ENCODE measurements at regions not wholly inside any gene's neighbourhood (a gene's known extent, or its start where the extent isn't known, plus 50 kb on each side); places are given as distances from the start of the nearest gene placed in this dataset.

GRCh38 chr20:1820138-1821079, 74.8 kb upstream of the SIRPA start:
- Histone ChIP-seq H3K27me3 (replicated peaks; ENCODE audit: insufficient read depth) (no peaks in the 10 kb centered on the region), H3K4me1 (replicated peaks) (no peaks in the 10 kb centered on the region), H3K9me3 (no peaks in the 10 kb centered on the region), H3K4me3 (no peak overlapping the region), H3K36me3 (no peaks in the 10 kb centered on the region), H3K27ac (no peak overlapping the region)
- no peak for TF ChIP-seq CTCF (IDR thresholded peaks at IDR 0.05)
- no peak for TF ChIP-seq POLR2A (IDR thresholded peaks at IDR 0.05)
- no peak for TF ChIP-seq POLR2AphosphoS5 (IDR thresholded peaks at IDR 0.05)
- no peak for DNase-seq (ENCODE audit: low spot score)
- intact Hi-C loops (cut with DNase I) = no loop called here
- 86% methylated on average over 8 of the region's 8 CpGs for WGBS

- no peaks in the 10 kb centered on the region for H3K27me3 ChIP-seq (replicated peaks; ENCODE audit: insufficient read depth)
- WGBS = 68% methylated on average over 14 of the region's 14 CpGs
- H3K36me3 ChIP-seq = no peaks in the 10 kb centered on the region
- no peaks in the 10 kb centered on the region for H3K4me1 ChIP-seq (replicated peaks)
- no peak overlapping the region for H3K4me3 ChIP-seq
- TF ChIP-seq CTCF (IDR thresholded peaks at IDR 0.05) = no peak
- TF ChIP-seq POLR2AphosphoS5 (IDR thresholded peaks at IDR 0.05) = peak; percentile 35
- no peaks in the 10 kb centered on the region for H3K9me3 ChIP-seq
- DNase-seq (ENCODE audit: low spot score) = peak; percentile 53
- intact Hi-C loops (cut with DNase I) = no loop called here
- H3K27ac ChIP-seq = no peak overlapping the region
Measured at GRCh38 chr20:1819311-1820137, 75.7 kb upstream of the SIRPA start.

- H3K9me3 ChIP-seq = no peaks in the 10 kb centered on the region
- TF ChIP-seq CTCF (IDR thresholded peaks at IDR 0.05) (no peak), POLR2A (IDR thresholded peaks at IDR 0.05) (no peak), POLR2AphosphoS5 (IDR thresholded peaks at IDR 0.05) (no peak)
- H3K4me1 ChIP-seq (replicated peaks) = no peaks in the 10 kb centered on the region
- no peak for DNase-seq (ENCODE audit: low spot score)
- H3K27ac ChIP-seq = no peak overlapping the region
- intact Hi-C loops (cut with DNase I) = no loop called here
- no peak overlapping the region for H3K4me3 ChIP-seq
- H3K36me3 ChIP-seq = no peaks in the 10 kb centered on the region
- H3K27me3 ChIP-seq (replicated peaks; ENCODE audit: insufficient read depth) = no peaks in the 10 kb centered on the region
- WGBS = 70% methylated on average over 6 of the region's 6 CpGs
Measured at GRCh38 chr20:1818895-1819294, 76.3 kb upstream of the SIRPA start.

GRCh38 chr20:1818247-1818840, 76.9 kb upstream of the SIRPA start:
- H3K4me1 ChIP-seq (replicated peaks) = no peaks in the 10 kb centered on the region
- H3K27ac ChIP-seq = no peak overlapping the region
- 84% methylated on average over 1 of the region's 1 CpG for WGBS
- H3K27me3 ChIP-seq (replicated peaks; ENCODE audit: insufficient read depth) = no peaks in the 10 kb centered on the region
- no peak overlapping the region for H3K4me3 ChIP-seq
- no peak for DNase-seq (ENCODE audit: low spot score)
- TF ChIP-seq POLR2AphosphoS5 (IDR thresholded peaks at IDR 0.05) (no peak), CTCF (IDR thresholded peaks at IDR 0.05) (no peak), POLR2A (IDR thresholded peaks at IDR 0.05) (no peak)
- H3K9me3 ChIP-seq = no peaks in the 10 kb centered on the region
- intact Hi-C loops (cut with DNase I) = no loop called here
- no peaks in the 10 kb centered on the region for H3K36me3 ChIP-seq

All from prostate gland (tissue), 2 donors.